Naive thymus-derived CD4-positive, alpha-beta T cell (primary cell): ENCODE measurements at regions not wholly inside any gene's neighbourhood (a gene's known extent, or its start where the extent isn't known, plus 50 kb on each side); places are given as distances from the start of the nearest gene placed in this dataset.

Experiments
- ATAC-seq: fragments of 150-1000 bp; cut with Tn5 transposase; 2 replicates; pipeline ENCODE4 v1.10.0; 2021; ENCODE audit warnings: mild to moderate bottlenecking, moderate library complexity
- CTCF ChIA-PET: fragments of 350-600 bp; sonication (Branson Sonifier 250); formaldehyde crosslinking; loops from one replicate; lab custom pipeline; 2021; ENCODE audit warnings: antibody characterized with exemption; lab: Charles Lee
- POLR2A ChIA-PET: fragments of 350-600 bp; sonication (Branson Sonifier 250); formaldehyde crosslinking; loops from one replicate; lab custom pipeline; 2021; ENCODE audit warnings: antibody characterized with exemption, inconsistent platforms; lab: Charles Lee
- DNase-seq, 9 donors: peaks; one replicate each; pipeline versions ENCODE4 v3.0.0 to v3.0.0-alpha.2; 2020 to 2022; ENCODE audit warnings: mixed read lengths in 1 of 9
- H3K27ac ChIP-seq: one replicate; pipeline ENCODE4 v1.7.0; 2013; ENCODE audit warnings: mild to moderate bottlenecking, low read depth, low read length, moderate library complexity
- H3K27me3 ChIP-seq, 2 donors: one replicate each; pipeline ENCODE4 v1.7.0; 2013; ENCODE audit warnings: low read length in 2 of 2, mild to moderate bottlenecking in 2 of 2, moderate library complexity in 2 of 2; ENCODE audit not compliant: control insufficient read depth in 2 of 2, insufficient read depth in 2 of 2
- H3K36me3 ChIP-seq, 3 experiments: 1 replicate in 2 of 3; 2 replicates in 1 of 3; pipeline ENCODE4 v1.7.0; 2013; ENCODE audit warnings: low read length in 3 of 3, mild to moderate bottlenecking in 3 of 3, moderate library complexity in 1 of 3; ENCODE audit not compliant: insufficient read depth in 3 of 3, control insufficient read depth in 2 of 3
- H3K4me1 ChIP-seq, 2 donors: one replicate each; pipeline ENCODE4 v1.7.0; 2013; ENCODE audit warnings: low read length in 2 of 2, mild to moderate bottlenecking in 2 of 2, moderate library complexity in 1 of 2; ENCODE audit not compliant: control insufficient read depth in 2 of 2, insufficient read depth in 2 of 2
- H3K4me3 ChIP-seq: 2 replicates; pipeline ENCODE4 v1.7.0; 2013; ENCODE audit warnings: mild to moderate bottlenecking, low read length
- H3K9me3 ChIP-seq, 3 experiments: 1 replicate in 2 of 3; 2 replicates in 1 of 3; pipeline ENCODE4 v1.7.0; 2013; ENCODE audit warnings: low read length in 3 of 3; ENCODE audit not compliant: control insufficient read depth in 2 of 3
- H3K27ac Mint-ChIP-seq, 9 donors: one replicate each; pipeline ENCODE4 v1.8.0; 2020 to 2022; ENCODE audit warnings: mixed read lengths in 9 of 9, mild to moderate bottlenecking in 8 of 9, moderate library complexity in 5 of 9, inconsistent platforms in 2 of 9
- H3K27me3 Mint-ChIP-seq, 5 donors: one replicate each; pipeline ENCODE4 v1.8.0; 2021 to 2022; ENCODE audit warnings: mixed read lengths in 5 of 5, mild to moderate bottlenecking in 1 of 5
- H3K36me3 Mint-ChIP-seq, 5 donors: one replicate each; pipeline ENCODE4 v1.8.0; 2020 to 2022; ENCODE audit warnings: mixed read lengths in 5 of 5, mild to moderate bottlenecking in 3 of 5, inconsistent platforms in 1 of 5
- H3K4me1 Mint-ChIP-seq, 7 donors: one replicate each; pipeline ENCODE4 v1.8.0; 2020 to 2022; ENCODE audit warnings: mixed read lengths in 7 of 7, mild to moderate bottlenecking in 3 of 7, inconsistent platforms in 1 of 7
- H3K4me3 Mint-ChIP-seq, 10 donors: one replicate each; pipeline ENCODE4 v1.8.0; 2020 to 2022; ENCODE audit warnings: mild to moderate bottlenecking in 10 of 10, mixed read lengths in 10 of 10, moderate library complexity in 6 of 10, inconsistent platforms in 2 of 10
- H3K9me3 Mint-ChIP-seq, 11 donors: one replicate each; pipeline ENCODE4 v1.8.0; 2020 to 2022; ENCODE audit warnings: mixed read lengths in 11 of 11, mild to moderate bottlenecking in 4 of 11, inconsistent platforms in 1 of 11, moderate library complexity in 1 of 11
- intact Hi-C, 2 donors: fragments of 100-400 bp; cut with micrococcal nuclease; formaldehyde crosslinking; loops; one replicate each; pipeline ENCODE4 v1.15.1; 2023

- ATAC-seq (no peak), DNase-seq (no peak)
- Mint-ChIP-seq H3K27me3 (peaks cover 11 to 32% (median 21%) of the 10 kb centered on the region in 5 donors), H3K4me3 (no peak overlapping the region), H3K4me1 (no peaks in the 10 kb centered on the region), H3K27ac (no peak overlapping the region), H3K9me3 (peaks cover 0 to 4% (median 0%) of the 10 kb centered on the region in 11 donors), H3K36me3 (no peaks in the 10 kb centered on the region)
- no peak overlapping the region for H3K27ac ChIP-seq
- ChIA-PET CTCF (no interaction called here), POLR2A (no interaction called here)
- peaks cover 0 to 2% of the 10 kb centered on the region in 2 donors for H3K27me3 ChIP-seq
- intact Hi-C loops, result no loop called here
- no peaks in the 10 kb centered on the region for H3K9me3 ChIP-seq
- H3K4me3 ChIP-seq, result no peak overlapping the region
- H3K36me3 ChIP-seq, result no peaks in the 10 kb centered on the region
- H3K4me1 ChIP-seq, result no peaks in the 10 kb centered on the region
These were observed 117.2 kb upstream of the E2F8 start for GRCh38 chr11:19357943-19358342.

DNA sequence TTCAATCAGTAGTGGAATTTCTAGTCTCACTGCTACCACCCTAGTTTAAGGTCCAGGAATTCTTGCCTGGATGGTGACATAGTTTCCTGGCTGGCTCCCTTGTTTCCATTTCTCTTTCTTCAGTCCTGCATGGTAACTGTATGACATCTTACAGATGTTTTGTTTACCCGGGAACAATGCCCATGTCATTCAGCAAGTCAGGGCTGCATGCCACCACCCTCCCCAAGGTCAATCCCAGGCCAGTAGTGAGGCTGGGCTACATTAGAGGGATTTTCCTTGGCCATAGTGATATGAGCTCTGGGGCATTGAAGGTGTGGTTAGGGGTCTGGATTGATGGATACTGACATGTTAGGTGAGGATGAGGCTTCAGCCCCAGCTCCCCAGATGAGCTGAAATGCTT is 114.9 kb upstream of the E2F8 start:
- Histone ChIP-seq H3K27ac (no peak overlapping the region), H3K4me3 (no peak overlapping the region), H3K27me3 (peaks cover 0 to 2% of the 10 kb centered on the region in 2 donors), H3K36me3 (no peaks in the 10 kb centered on the region), H3K9me3 (no peaks in the 10 kb centered on the region), H3K4me1 (no peaks in the 10 kb centered on the region)
- intact Hi-C loops, result no loop called here
- Mint-ChIP-seq H3K36me3 (no peaks in the 10 kb centered on the region), H3K4me1 (no peaks in the 10 kb centered on the region), H3K9me3 (peaks cover 0 to 2% (median 0%) of the 10 kb centered on the region in 11 donors), H3K27ac (no peak overlapping the region), H3K4me3 (no peak overlapping the region), H3K27me3 (peaks cover 25 to 53% (median 35%) of the 10 kb centered on the region in 5 donors)
- ChIA-PET CTCF (no interaction called here), POLR2A (no interaction called here)
- DNase-seq (no peak), ATAC-seq (no peak)

DNA sequence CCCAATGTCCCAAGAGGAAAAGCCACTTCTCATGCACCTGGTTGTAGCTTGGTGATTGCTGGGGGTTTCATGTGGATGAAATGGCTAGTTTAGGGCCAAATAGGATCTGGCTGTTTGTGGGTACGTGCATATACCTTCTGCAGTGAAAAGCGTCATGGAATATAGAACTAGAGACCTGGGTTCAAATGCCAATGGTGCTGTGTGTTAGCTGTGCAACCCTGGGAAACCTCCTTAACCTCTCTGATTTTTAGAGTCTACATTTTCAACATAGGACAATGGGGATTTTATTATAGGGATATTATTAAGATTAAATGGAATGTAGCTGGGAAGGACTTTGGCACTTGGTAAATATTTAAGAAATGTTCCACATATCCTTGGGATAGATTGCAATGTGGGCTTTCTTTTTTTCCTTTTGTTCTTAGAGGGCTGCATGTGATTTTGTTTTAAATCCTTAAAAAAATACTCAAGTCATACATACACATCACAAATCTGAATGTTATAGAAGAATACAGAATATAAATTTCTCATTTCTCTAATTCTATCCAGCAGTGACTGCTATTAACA is 112.6 kb upstream of the E2F8 start:
- ChIA-PET CTCF (no interaction called here), POLR2A (no interaction called here)
- intact Hi-C loops, result no loop called here
- Mint-ChIP-seq H3K27ac (no peak overlapping the region), H3K4me1 (no peaks in the 10 kb centered on the region), H3K36me3 (no peaks in the 10 kb centered on the region), H3K9me3 (peaks cover 0 to 2% (median 0%) of the 10 kb centered on the region in 11 donors), H3K4me3 (no peak overlapping the region), H3K27me3 (peaks cover 39 to 73% (median 50%) of the 10 kb centered on the region in 5 donors)
- DNase-seq (no peak), ATAC-seq (no peak)
- H3K9me3 ChIP-seq, result no peaks in the 10 kb centered on the region
- H3K4me1 ChIP-seq, result no peaks in the 10 kb centered on the region
- no peak overlapping the region for H3K4me3 ChIP-seq
- H3K36me3 ChIP-seq, result no peaks in the 10 kb centered on the region
- H3K27me3 ChIP-seq, result no peaks in the 10 kb centered on the region
- H3K27ac ChIP-seq, result no peak overlapping the region

DNA sequence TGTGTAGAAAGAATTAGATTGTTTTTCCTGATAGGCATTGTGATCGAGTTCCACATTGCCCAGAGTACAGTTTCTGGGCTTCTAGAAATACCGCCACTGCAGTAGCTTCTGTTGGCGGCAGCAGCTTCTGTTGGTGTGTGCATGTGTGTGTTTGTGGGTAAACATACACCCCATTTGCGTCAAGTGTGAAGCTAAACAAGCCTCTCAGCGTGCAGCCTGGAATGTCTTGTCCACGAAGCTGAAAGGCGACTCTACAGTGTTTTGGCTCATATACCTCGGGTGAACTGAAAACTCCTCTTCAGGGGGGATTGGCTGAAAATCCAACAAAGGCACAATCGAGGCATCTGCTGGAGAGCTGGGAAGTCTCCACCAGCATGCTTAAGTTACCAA is 112.0 kb upstream of the E2F8 start:
- Mint-ChIP-seq H3K27me3 (peaks cover 42 to 73% (median 52%) of the 10 kb centered on the region in 5 donors), H3K9me3 (peaks cover 0 to 2% (median 0%) of the 10 kb centered on the region in 11 donors)

DNA sequence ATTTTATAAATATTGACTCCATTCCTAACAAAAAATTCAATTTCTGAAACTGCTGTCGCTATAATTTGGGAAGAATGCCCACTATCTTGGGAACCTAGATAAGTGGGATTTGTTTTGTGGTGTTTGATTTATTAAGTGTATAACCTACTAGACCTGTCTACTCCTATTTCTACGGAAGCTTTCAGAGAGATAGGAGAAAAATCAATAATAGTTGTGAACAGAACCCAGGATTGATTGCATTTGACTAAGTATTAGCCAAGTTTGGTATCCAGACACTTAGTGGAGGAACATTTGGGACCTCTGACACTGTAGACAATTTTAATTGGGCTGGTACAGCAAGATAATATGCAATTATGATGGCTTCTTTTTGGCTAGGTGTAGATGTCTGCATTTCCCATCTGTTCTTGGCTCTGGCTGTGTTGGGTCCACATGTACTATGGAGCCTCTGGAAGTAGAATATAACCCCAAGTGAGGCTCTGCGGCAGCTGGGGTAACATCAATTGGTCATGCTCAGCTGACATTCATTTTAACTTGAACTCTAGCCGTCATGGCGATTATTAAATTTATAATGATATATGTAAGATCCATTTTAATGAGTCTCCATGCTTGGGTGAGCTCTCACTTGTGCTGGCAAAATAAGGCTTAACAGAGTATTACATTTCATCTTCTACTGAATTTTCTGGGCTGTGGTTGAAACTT is 111.5 kb upstream of the E2F8 start:
- H3K27me3 Mint-ChIP-seq, result peaks cover 47 to 75% (median 57%) of the 10 kb centered on the region in 5 donors
- DNase-seq, result no peak
- Histone ChIP-seq H3K27ac (no peak overlapping the region), H3K4me3 (no peak overlapping the region), H3K27me3 (no peaks in the 10 kb centered on the region), H3K36me3 (no peaks in the 10 kb centered on the region), H3K4me1 (no peaks in the 10 kb centered on the region), H3K9me3 (no peaks in the 10 kb centered on the region)
- intact Hi-C loops, result no loop called here
- CTCF ChIA-PET, result interaction anchor here (0.7 kb wide), 1 partner anchor 211 kb away, joined by 3 read pairs; no protein-coding TSS in a partner anchor
- H3K9me3 Mint-ChIP-seq, result peaks cover 0 to 2% (median 0%) of the 10 kb centered on the region in 11 donors
- no peak for ATAC-seq
- H3K4me1 Mint-ChIP-seq, result no peaks in the 10 kb centered on the region
- POLR2A ChIA-PET, result no interaction called here
- no peak overlapping the region for H3K4me3 Mint-ChIP-seq
- H3K27ac Mint-ChIP-seq, result no peak overlapping the region
- no peaks in the 10 kb centered on the region for H3K36me3 Mint-ChIP-seq

More for the DNA sequence above, 112.0 kb upstream of the E2F8 start:
- DNase-seq, result no peak
- no peak overlapping the region for H3K4me3 Mint-ChIP-seq
- H3K36me3 ChIP-seq, result no peaks in the 10 kb centered on the region
- POLR2A ChIA-PET, result no interaction called here
- CTCF ChIA-PET, result interaction anchor here (0.7 kb wide), 1 partner anchor 211 kb away, joined by 3 read pairs; no protein-coding TSS in a partner anchor
- no peaks in the 10 kb centered on the region for H3K4me1 Mint-ChIP-seq
- H3K27me3 ChIP-seq, result no peaks in the 10 kb centered on the region
- no peaks in the 10 kb centered on the region for H3K4me1 ChIP-seq
- H3K36me3 Mint-ChIP-seq, result no peaks in the 10 kb centered on the region
- H3K27ac ChIP-seq, result no peak overlapping the region
- intact Hi-C loops, result no loop called here
- H3K9me3 ChIP-seq, result no peaks in the 10 kb centered on the region
- ATAC-seq, result no peak
- H3K27ac Mint-ChIP-seq, result no peak overlapping the region
- H3K4me3 ChIP-seq, result no peak overlapping the region

- ChIA-PET POLR2A (no interaction called here), CTCF (no interaction called here)
- Histone ChIP-seq H3K27ac (no peak overlapping the region), H3K27me3 (peaks cover 0 to 3% of the 10 kb centered on the region in 2 donors), H3K36me3 (no peaks in the 10 kb centered on the region), H3K4me3 (no peak overlapping the region), H3K4me1 (no peaks in the 10 kb centered on the region), H3K9me3 (no peaks in the 10 kb centered on the region)
- H3K4me3 Mint-ChIP-seq, result no peak overlapping the region
- no peak for DNase-seq
- no peak overlapping the region for H3K27ac Mint-ChIP-seq
- no peaks in the 10 kb centered on the region for H3K4me1 Mint-ChIP-seq
- peaks cover 54 to 83% (median 61%) of the 10 kb centered on the region in 5 donors for H3K27me3 Mint-ChIP-seq
- no peaks in the 10 kb centered on the region for H3K36me3 Mint-ChIP-seq
- ATAC-seq, result no peak
- peaks cover 0 to 2% (median 0%) of the 10 kb centered on the region in 11 donors for H3K9me3 Mint-ChIP-seq
- intact Hi-C loops, result no loop called here
These were observed 110.7 kb upstream of the E2F8 start for GRCh38 chr11:19351426-19351825.
